Cardiac septum (tissue), 1 donor: ENCODE measurements at regions not wholly inside any gene's neighbourhood (a gene's known extent, or its start where the extent isn't known, plus 50 kb on each side); places are given as distances from the start of the nearest gene placed in this dataset.
"Not testable (repeated sequence)": the region's sequence is repeated elsewhere in the genome, so short reads cannot be mapped to it uniquely, and the experiment has no call there.

Source experiments
- DNase-seq: peaks from one replicate; pipeline ENCODE4 v3.0.0-alpha.2; 2020; ENCODE audit warnings: low spot score
- intact Hi-C: fragments of 100-400 bp; cut with DNase I; formaldehyde crosslinking; loops from one replicate; pipeline ENCODE4 v1.14.0; 2022
- donor health status: DM: no; HTN: no; CAD: no.

DNA sequence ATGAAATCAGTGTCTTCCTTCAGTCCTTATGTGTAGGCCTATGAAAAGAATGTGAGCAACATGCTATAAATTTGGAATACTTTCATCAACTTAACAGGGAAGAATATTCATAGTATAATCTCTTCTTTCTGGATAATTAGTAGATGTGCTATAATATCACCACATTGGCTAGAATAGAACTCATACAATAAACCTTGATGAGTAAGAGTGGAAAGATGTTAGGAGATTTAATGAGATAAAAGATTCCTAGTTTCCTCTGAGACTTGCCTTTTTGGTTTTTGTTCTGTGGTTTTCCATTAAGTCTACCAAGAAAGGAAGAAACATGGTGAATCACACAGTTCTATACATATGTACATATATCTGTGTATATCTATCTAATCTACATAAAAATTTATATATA is 301.8 kb upstream of the PRR16 start:
- no peak for DNase-seq
- intact Hi-C loops: no loop called here

DNA sequence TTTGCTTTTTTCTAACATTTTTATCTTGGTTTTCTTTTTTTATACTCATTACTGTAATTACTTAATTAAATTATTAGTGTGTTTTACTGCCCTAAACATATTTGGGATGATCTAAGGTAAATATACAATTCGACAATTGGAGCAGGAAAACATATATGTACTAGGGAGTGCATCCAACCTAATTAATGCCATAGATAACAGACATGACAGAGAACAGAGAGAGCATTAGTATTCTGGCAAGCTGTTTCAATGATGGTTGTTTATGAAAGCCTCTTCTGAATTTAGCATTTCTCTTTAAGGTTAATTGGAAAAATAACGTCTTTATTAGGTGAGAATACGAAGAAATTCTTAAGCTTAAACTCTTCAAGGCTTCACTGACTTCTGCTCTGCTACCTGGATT is 300.1 kb upstream of the PRR16 start:
- DNase-seq: no peak
- intact Hi-C loops: no loop called here

DNA sequence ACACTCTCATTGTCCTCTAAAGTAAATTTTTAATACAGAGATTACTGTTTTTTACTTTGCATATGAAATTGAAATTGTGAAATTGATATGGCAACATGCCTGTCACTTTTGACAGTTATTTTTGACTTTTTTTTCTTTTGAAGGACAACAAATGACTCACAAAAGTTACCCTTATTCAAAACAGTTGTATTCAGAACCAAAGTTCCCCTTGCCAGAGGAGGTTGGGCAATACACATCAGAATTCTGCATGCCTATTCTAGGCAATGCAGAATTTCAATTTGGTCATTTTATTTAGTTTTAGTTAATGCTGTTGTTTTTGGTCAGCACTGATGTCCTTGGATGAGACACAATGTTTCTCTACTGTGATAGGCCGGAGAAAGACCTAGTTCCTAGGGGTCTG is 299.1 kb upstream of the PRR16 start:
- no peak for DNase-seq
- intact Hi-C loops: no loop called here

DNA sequence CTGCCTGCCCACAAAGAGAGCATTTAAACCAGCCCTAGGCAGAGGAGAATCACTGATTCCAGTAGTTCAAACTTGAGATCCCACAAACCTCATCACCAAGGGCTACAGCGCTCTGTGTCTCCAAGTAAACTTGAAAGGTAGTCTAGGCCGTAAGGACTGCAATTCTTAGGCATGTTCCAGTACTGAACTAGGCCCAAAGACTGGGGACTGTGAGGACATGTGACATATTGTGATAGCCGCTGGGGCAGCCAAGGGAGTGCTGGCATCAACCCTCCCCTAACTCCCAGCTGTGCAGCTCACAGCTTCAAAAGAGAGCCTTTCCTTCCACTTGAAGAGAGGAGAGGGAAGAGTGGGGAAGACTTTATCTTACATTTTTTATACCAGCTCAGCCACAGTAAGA is 291.0 kb upstream of the PRR16 start:
- intact Hi-C loops: no loop called here
- DNase-seq: no peak

DNA sequence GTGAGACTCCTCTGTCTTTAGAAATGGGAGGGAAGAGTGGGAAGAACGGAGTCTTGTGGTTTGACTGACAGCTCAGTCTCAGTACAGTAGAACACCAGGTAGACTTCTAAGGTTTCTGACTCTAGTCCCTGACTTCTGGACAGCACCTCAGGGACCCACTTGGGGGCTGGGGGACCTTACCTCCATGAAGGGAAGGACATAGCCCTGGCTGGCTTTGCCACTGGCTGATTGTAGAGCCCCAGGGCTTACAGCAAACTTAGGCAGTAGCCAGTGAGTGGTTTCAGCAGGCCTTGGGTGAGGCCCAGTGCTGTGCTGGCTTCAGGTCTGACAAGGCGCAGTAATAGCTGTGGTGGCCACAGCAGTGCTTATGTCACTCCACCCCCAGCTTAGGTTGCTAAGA is 290.0 kb upstream of the PRR16 start:
- intact Hi-C loops: no loop called here
- DNase-seq: no peak

DNA sequence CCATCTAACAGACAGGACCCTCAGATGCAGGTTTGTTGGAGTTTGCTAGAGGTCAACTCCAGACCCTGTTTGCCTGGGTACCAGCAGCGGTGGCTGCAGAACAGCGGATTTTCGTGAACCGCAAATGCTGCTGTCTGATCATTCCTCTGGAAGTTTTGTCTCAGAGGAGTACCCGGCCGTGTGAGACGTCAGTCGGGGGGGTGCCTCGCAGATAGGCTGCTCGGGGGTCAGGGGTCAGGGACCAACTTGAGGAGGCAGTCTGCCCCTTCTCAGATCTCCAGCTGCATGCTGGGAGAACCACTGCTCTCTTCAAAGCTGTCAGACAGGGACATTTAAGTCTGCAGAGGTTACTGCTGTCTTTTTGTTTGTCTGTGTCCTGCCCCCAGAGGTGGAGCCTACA is 282.9 kb upstream of the PRR16 start:
- intact Hi-C loops, DNase-seq: not testable (repeated sequence)

DNA sequence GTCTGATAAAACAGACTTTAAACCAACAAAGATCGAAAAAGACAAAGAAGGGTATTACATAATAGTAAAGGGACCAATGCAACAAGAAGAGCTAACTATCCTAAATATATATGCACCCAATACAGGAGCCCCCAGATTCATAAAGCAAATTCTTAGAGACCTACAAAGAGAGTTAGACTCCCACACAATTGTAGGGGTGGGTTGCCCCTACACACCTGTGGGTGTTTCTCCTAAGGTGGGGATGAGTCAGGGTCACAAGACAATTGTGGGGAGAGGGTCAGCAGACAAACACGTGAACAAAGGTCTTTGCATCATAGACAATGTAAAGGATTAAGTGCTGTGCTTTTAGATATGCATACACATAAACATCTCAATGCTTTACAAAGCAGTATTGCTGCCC is 269.4 kb upstream of the PRR16 start:
- DNase-seq, intact Hi-C loops: not testable (repeated sequence)

DNA sequence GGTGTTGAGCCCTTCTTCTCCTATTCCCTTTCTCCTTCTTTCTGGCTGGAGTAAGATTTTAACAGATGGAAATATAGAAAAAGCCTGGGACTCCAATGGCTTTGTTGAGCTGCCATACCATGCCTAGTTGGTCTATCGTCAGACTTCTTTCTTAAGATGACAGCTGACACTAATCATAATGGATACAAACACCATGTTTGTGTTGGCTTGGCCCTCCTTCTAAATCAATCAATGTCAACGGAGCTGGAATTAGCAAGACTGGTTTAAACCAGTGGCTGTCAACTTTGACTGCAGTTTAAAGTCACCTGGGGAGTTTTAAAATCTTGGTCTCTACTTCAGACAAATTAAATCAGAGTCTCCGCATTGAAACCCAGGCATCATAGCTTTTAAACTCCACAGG is 264.5 kb upstream of the PRR16 start:
- no peak for DNase-seq
- intact Hi-C loops: no loop called here

DNA sequence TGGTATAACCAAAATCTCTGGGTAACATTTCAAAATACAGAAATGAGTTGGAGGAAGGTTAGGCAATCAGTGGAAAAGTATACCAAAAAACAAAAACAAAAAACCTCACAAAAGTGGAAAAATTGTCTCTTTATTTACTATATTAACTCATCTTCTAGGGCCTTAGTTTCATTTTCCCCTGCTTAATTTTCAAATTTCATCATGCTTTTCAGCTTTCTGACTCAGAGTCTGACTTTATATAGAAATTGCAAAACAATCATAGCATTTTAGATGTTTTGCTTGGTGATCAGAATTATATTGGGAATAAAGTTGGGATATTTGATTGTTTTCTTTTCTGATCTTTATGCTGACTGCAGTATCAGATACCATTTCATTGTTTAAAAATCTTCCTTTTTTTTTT is 257.0 kb upstream of the PRR16 start:
- no peak for DNase-seq
- intact Hi-C loops: no loop called here

DNA sequence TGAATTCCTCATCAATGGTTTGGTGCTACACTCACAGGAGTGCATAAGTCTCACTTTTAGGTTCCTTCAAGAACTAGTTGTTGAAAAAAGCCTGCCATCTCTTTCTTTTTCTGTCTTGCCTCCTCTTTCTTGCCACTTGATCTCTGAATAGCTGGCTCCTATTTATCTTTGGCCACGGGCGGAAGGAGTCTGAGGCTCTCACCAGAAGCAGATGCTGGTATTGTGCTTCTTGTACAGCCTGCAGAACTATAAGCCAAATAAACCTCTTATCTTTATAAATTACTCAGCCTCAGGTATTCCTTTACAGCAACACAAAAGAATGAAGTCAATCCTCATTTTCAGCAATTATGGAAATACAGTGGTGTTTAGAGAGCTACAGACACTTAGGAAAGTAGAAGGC is 247.1 kb upstream of the PRR16 start:
- intact Hi-C loops: no loop called here
- DNase-seq: no peak

DNA sequence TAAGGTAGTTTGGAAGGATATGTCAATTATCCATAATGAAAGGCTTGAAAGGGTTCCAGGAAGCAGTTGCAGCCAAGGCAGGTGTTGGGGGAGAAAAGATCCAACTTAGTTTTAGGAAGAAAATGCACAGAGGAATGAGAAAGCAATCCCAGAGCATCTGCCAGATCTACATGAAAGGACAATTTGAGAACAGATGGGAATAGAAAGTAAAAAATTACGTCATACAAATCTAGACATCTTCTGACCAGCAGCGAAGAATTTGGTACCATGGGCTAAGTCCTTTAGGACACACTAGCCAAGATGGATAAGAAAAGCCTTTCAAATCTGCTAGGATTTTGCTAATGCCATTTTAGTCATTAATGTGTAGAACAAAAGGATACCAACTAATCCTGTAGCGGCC is 244.1 kb upstream of the PRR16 start:
- DNase-seq: no peak
- intact Hi-C loops: no loop called here

DNA sequence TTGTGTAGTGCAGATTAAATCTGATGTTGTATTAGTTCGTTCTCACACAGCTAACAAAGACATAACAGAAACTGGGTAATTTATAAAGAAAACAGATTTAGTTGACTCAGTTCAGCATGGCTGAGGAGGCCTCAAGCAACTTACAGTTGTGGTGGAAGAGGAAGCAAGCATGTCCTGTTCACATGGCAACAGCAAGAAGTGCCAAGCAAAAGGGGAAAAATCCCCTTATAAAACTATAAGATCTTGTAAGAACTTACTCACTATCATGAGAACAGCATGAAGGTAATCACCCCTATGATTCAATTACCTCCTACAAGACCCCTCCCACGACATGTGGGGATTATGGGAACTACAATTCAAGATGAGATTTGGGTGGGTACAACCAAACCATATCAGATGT is 238.6 kb upstream of the PRR16 start:
- intact Hi-C loops: no loop called here
- DNase-seq: no peak

DNA sequence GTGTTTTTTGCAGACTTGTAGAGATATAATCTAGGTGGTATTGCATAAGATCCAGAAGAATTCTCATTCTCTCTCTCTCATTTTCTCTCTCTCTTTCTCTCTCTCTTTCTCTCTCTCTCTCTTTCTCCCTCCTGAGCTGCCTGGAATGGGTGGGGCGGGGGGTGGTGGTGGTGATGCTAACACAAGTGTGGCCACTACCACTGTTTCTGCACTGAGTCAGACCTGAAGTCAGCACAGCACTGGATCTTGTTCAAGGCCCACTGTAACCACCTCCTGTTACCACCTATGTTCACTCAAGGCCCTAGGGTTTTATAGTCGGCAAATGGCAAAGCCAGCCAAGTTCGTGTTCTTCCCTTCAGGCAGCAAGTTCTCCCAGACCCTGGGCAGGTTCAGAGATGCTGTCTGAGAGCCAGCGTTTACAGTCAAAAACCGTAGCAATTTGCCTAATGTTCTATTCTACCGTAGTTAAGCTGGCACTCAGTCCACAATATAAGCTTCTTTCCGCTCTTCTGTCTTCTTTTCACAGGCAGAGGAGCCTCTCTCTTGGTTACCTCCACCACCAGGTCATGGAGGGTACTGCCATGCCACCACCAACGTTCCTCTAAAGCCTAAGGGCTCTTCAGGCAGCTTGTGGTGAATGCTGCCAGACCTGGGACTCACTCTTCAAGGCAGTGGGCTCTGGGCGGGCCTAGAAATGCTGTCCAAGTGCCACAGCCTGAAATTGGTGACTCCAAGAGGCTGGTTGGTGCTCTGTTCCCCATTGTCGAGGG is 235.7 kb upstream of the PRR16 start:
- no peak for DNase-seq
- intact Hi-C loops: no loop called here

DNA sequence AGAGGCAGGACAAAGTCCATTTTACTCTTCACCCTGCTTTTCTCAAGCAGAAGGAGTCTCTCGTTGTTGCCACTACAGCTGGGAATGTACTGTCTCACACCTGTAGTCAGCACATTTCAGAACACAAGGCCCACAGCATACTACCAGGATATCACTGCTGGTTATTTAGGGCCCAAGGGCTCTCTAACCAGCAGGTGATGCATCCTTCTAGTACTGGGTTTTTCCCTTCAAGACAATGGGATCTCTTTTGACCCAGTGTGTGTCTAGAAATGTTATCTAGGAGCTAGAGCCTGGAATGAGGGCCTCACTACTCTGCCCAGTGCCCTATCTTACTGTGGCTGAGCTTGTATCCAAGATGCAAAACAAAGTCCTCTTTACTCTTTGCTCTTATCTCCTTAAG is 235.1 kb upstream of the PRR16 start:
- intact Hi-C loops: no loop called here
- DNase-seq: no peak

DNA sequence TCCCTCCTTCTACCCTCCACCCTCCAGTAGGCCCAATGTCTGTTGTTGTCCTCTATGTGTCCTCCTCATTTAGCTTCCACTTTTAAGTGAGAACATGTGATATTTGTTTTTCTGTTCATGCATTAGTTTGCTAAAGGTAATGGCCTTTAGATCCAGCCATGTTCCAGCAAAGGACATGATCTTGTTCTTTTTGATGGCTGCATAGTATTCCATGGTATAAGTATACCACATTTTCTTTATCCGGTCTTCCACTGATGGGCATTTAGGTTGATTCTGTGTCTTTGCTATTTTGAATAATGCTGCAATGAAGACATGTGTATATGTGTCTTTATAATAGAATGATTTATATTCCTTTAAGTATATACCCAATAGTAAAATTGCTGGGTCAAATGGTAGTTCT is 232.5 kb upstream of the PRR16 start:
- no peak for DNase-seq
- intact Hi-C loops: no loop called here

DNA sequence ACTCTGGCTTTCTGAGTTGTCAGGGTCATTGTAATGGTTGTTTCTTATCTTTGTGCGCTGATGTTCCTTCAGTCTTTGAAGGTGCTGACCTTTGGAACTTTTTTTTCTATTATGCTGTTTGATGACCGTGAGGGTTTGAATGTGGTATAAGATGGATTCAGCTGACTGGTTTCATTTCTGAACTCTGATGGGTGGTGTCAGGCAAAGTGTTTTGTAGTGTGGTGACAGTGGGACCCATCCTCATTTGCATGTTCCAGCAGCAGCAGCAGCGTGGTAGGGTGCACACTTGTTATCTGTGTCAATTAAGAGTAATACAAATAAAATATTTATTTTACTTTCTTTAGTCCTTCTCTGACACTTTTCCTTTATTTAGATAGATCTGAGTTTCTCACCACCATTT is 227.7 kb upstream of the PRR16 start:
- intact Hi-C loops: no loop called here
- DNase-seq: no peak

DNA sequence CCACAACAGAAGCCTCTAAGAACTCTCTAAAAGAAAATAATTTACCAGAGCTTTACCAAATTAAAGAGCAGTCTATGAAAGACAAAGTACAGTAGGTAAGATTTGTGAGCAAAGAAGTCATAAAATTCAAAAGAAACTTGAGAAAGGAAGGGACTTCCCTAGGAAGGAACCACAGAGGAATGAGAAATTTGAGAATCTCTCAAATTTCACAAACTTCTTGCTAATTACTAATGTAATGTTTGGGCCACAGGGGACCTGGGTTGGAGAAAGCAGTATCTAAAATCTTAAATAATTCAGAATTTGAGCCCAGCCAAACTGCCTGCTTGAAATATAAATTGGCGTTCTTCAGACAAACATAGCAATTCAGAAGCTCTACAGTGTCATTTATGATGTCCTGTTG is 225.0 kb upstream of the PRR16 start:
- DNase-seq: no peak
- intact Hi-C loops: no loop called here

DNA sequence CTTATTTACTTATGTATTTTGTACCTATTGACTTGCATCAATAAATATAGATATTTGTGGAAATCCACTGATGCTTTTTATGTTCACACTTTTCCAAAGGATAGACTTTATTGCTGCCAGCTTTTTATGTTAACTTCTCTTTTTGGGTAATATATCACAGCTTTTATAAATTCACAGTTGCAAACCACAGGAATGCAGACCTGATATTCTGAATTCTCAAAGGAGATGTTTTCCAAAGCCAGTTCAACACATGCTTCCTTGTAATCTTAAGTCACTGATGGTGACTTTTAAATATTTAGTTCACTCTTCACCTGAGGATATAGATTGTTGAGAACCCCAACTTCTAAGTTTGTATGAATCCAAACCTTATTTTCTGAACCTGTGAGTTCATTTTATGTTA is 223.4 kb upstream of the PRR16 start:
- no peak for DNase-seq
- intact Hi-C loops: no loop called here

DNA sequence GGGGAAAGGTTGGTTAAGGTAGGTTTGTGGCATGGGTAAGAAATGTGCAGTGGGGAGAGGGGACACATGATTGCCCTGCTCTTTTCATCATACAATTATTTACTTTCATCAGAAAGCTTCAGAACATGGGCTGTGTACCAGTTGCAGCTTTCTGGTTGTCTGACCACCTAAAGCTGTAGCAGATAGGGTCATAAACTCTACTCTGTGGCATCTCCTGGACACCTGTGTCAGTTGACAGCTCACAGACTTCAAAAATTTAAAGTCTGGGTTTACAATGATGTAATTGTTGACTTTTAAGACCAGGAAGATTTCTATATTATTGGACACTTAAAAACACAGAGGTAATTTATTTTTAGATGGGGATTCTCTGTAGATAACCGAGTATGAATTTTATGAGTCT is 222.7 kb upstream of the PRR16 start:
- no peak for DNase-seq
- intact Hi-C loops: no loop called here

DNA sequence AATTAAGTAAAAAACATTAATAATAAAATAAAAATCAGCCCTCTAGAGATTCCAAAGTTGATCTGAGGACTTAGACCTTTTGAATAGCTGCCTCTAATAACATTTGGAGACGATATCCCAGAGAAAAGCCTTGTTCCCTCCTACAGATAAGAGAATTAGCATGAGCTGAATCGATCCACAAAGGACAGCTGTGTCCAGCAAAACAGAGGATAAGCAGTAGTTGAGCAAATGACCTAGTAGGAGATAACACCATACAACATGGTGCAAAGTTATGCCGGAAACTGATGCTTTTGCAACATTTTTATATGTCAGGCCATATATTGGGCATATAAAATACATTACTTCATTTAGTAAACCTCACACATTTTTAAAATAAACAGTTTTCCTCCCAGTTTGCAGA is 212.2 kb upstream of the PRR16 start:
- intact Hi-C loops: no loop called here
- no peak for DNase-seq

DNA sequence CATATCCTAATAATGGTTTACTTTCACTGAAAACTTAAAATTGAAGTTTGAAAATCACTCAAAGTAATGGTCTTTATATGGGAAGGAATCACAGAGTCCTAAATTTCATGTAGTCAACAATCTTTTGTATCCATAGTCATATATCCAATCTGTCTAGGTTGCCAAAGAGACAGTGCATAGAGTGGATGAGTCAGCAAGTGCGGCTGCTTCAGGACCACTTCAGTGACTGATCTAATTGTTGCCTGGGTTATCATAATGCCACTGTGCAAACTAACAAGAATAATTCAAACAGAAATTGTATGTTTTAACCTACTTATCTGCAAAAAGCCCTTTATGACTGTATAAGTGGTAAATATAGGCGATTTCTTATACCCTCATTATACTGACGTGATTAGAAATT is 211.3 kb upstream of the PRR16 start:
- intact Hi-C loops: no loop called here
- DNase-seq: no peak

DNA sequence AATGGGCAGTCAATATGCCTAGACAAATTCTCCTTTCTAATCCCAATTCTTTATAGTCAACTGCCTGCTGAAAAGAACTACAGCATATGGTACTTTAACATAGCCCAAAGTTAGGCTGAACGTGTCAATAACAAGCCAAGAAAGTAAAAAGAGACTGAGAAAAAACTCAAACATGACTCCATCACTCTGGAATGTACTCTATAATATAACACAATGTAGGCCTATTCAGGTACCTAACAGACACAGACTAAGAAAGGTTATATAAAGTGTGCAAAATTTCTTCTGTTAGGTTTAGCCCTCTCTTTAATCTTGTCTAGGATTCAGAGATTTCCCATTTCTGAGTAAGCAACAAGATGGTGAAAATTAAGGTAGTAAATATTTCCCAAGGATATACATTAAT is 209.7 kb upstream of the PRR16 start:
- DNase-seq: no peak
- intact Hi-C loops: no loop called here
